Smooth muscle cell of the brain vasculature (primary cell): ENCODE measurements at regions not wholly inside any gene's neighbourhood (a gene's known extent, or its start where the extent isn't known, plus 50 kb on each side); places are given as distances from the start of the nearest gene placed in this dataset.
A peak's percentile ranks its signal among the peaks of the same experiment; 100 is the strongest.

Experiments
- DNase-seq: peaks from one replicate; pipeline ENCODE4 v3.0.0-alpha.2; 2012; ENCODE audit warnings: low read depth, low spot score

GRCh38 chr3:24999357-24999756 is 428.7 kb upstream of the RARB start:
- DNase-seq, result no peak

- DNase-seq, result no peak
These were observed 427.0 kb upstream of the RARB start for GRCh38 chr3:25000971-25001591.

DNA sequence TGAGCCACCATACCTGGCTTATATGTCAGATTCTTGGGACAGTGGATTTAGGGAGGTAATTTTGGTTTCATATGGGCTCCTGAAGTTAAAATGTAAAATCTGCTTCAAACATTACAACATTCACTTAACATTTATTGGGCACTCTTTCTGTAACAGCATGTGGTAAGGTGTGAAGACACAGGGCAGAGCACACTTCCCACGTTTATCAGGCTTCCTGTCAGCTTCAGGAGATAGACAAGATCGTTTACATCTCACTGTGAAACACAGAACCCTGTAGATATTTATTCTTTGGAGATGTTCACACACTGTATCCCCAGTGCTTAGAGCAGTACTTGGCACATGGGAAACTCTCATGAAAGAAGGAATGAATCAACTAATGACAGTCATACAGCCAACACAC is 426.0 kb upstream of the RARB start:
- DNase-seq, result no peak

- DNase-seq, result no peak
These were observed 419.9 kb upstream of the RARB start for GRCh38 chr3:25007974-25008658.

DNA sequence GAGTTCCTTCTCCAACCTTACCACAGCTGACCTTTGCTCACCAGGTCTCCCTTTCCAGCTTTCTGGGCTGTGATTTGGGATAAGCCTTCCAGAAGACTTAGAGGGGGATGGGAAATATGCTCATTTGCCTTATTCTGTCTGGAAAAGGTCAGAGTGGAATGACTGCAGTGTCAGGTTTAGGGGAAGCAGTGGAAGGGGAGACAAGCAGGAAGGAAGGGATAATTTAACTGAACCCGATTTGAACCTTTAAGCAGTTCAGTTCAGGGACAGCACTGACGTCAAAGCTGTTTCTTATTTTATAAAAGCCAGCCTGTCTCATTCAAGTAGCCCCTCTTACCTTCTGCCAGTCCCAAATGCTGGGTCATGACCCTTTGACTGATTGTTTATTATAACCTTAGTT is 418.4 kb upstream of the RARB start:
- DNase-seq, result no peak

DNA sequence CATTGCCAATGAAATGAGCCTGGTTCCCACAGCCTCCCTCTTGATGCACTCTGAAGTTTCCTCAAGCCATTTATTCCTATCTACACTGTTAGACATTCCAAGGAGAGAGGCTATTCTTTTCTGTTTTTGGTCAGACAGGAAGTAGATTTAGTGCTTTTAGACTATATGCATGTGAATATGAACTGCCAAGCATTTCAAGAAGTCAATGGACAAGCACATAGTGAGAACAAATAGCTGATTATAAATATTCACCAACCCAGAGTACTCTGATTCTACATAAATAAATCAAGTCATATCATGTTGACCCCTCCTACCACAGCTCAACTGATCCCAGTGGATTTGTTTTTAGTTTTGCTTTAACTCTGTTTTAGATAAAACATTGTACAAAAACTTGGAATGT is 412.5 kb upstream of the RARB start:
- DNase-seq, result no peak

GRCh38 chr3:25018909-25019308 is 409.2 kb upstream of the RARB start:
- no peak for DNase-seq

DNA sequence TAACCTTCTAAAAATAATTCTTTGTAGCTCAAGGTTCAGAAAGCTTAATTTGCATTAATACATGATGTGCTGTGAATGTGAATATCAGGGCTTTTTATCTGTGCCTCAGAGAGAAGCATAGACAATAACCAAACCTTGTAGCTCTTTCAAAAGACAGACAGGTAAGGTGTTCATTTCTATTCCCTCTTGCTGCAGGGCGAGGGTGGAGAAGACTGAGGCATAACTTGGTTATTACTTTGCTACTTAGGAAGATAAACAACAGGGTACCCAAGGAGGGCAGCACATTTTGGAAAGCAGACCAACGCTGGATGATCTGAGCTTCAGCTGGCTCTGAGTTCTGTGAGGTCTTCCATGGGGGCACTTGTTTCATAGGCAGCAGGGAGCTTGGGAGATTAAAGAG is 408.6 kb upstream of the RARB start:
- DNase-seq, result no peak

- DNase-seq, result peak; percentile 44
These were observed 406.2 kb upstream of the RARB start for GRCh38 chr3:25021816-25022215.

DNA sequence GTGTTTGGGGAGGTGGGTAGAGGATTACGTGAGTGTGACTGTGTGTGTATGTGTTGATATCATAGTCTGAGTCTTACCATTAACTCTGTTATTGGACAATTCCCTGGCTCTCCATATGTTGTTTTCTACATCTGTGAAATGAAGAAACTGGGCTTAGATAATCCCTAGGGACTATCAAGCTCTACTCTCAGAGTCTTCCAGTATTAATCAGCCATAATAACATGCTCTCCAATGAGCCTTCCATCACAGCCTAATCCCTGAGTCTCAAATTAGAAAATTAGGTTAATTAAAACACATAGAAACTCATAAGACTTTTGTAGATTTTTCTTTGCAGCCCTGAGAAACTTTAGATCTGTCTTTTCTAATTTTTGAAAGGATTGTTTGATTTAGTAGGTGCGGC is 404.2 kb upstream of the RARB start:
- no peak for DNase-seq

DNA sequence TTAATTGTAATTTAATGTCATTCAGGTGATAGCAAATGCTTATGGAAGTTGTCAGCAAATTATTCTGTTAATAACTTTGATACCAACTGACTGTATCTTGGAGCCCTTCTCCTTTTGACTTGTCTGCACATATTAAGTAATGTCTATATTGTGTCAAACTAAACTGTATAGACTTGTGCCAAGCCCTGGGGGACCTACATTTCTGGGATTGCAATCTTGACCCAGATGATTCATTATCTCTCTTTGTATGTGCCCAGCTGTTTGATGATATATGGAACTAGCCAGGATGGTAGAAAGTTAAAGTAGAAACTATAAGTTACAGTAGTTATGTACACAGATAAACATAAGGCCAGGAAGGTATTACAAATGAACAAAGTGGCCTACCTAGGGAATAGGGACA is 402.8 kb upstream of the RARB start:
- no peak for DNase-seq

DNA sequence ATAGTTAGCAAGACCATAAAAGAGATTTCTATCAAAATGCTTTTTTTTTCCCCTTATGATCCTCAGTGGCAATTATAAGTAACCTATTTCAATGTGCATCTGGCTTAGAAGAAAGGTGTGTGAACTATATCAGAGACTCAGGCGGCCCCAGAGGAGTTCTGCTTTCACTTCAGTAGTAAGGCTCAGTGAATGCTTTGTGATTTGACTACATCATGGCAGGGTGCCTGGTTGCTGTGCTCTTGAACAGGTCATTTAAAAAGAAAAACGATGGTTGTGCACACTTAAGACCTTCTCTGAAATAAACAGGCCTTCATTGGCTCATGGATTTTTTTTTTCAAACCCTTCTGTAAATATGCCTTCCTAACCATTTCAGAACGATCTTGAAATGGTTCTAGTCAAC is 400.4 kb upstream of the RARB start:
- DNase-seq, result no peak

DNA sequence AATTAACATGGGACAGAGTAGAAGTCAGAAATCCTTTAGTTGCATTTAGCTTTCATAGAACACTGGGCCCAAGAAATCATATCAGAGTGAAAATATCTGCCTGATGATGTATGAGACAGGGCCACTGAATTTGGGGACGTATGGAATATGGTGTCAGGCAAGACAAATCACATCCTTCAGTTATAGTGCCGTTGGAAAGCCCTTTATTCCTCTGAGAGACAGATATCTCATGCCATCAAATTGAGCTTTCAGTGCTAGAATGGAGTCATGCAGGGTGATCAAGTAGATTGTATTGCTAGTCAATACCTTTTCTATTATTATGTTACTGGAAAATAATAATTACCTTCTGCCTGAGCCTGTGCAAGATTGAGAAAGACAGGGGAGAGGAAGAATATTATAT is 398.2 kb upstream of the RARB start:
- DNase-seq, result no peak

- DNase-seq, result no peak
These were observed 395.7 kb upstream of the RARB start for GRCh38 chr3:25032344-25032743.

DNA sequence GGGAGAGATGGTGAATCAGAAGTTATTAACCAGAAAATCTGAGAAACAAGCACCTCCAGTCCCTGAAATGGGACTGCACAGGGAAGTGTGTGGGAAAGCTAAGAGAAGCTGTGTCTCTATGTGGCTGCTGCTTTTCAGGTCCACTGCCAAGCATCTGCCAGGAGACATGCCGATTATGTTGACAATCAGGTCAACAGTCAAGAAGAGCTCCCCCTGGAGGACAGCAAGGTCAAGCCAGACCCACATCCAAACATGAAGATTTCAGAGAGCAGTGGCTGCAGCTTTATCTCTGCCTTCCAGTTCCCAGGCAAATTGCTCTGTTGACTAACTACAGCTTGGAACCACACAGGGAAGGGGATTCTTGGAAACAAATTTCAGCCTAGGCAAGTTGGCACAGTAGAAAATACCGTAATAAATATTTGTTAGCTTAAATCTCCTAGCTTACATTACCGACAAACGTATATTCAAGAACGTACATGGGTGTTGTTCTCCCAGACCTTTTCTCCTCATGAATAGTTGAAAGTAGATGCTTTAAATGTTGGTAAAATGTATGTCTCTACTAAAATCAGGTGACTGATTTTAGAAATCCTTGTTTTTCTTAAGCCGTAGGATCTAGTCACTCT is 394.5 kb upstream of the RARB start:
- DNase-seq, result no peak

DNA sequence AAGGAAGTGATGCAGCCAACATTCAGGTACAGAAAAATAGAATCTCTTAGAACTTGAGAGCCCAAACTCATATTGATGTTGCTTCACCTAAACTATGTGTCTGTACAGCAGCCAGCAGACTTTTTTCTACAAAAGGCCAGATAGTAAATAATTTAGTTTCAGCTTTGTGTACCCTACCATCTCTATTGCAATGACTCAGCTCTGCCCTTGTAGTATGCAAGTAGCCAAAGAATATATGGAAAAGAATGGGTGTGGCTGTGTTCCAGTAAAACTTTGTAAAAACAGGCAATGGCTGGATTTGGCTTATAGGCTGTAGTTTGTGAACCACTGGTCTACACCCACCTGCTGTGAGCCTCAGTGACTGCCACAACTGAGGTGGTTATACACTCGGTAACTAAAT is 392.5 kb upstream of the RARB start:
- DNase-seq, result no peak

DNA sequence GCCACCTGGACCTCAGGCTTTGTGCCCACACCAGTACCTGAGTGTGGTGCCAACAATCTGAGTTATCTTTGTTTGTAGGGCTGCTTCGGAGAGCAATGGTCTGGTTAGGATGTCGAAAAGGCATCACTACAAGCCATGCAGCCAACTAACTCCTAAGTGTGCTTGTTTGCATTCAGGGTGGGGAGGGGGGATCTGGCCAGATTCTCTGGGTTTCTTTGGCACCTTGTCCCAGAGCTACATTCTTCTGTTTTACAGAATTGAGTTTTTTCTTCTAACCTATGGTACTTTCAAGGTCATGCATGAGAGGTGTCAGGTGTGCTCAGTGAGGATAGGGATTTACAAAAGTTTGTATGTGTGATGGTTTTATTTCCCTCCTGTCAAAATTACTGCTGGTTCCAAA is 391.4 kb upstream of the RARB start:
- DNase-seq, result no peak

DNA sequence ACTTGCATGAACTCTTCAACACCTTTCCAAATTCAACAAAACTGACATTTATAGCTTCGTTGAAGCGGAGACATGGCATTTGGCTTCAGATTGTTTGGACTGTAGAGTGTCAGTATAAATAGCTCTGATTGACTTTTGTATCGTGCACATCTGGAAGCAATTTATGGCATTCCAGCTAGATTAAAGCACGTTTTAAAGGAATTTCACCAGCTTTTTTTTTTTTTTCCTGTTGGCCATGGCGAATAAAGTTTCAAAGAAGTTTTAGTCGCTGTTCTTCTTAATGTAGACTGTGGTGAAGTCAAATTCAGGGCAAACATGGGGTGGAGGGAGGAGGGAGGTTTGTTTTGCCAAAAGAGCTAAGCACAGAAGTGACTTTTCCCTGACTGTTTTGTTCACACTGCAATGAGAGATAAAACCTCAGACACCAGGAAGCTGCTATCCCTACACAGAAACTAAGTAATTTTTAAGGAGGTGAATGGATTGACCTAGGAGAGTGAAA is 391.0 kb upstream of the RARB start:
- DNase-seq, result peak; percentile 39

GRCh38 chr3:25038271-25038670 is 389.8 kb upstream of the RARB start:
- DNase-seq, result no peak

DNA sequence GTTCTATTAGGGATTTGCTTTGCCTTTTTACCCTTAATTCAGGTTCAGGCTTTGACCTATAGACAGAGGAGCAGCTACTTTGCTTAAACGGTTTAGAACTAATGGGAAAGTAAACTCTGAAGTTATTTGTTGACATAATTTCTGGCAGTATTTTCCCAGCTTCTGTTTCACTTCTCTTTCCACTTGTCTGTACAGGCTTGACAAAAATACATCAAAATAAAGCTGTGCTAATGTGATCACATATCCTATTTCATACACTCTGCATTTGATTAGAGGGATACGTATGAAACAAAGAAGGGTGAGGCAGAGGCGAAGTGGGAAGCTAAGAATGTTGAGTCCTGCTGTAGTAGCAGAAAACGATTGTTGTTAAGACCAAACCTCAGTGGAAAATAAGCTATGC is 389.1 kb upstream of the RARB start:
- DNase-seq, result no peak

GRCh38 chr3:25040748-25041147 is 387.3 kb upstream of the RARB start:
- no peak for DNase-seq

GRCh38 chr3:25041871-25042584 is 386.0 kb upstream of the RARB start:
- DNase-seq, result no peak

- no peak for DNase-seq
These were observed 384.9 kb upstream of the RARB start for GRCh38 chr3:25043177-25043576.
